ENCODE measurements at regions not wholly inside any gene's neighbourhood (a gene's known extent, or its start where the extent isn't known, plus 50 kb on each side); places are given as distances from the start of the nearest gene placed in this dataset.
A peak's percentile ranks its signal among the peaks of the same experiment; 100 is the strongest.

DNA sequence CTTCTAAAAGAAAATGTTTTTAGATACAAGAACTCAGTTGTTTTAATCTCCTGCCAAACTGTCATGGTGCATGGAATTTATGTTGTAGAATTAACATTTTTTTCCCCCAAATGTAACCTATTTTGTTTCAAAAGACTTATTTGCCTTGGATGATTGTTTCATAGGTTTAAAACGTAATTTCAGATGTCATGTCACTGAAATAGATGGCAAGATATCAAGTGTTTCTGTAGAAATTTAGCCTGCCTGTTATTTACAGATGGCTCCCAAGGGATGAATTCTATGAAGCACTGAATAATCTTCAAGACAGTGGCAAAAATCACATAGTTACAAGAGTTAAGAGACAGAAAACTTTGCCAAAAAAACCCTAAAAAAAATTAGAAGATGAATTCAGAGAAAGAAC, 1484.6 kb downstream of the OLFM4 start:
- WGBS: 26% methylated on average over 1 of the region's 1 CpG
- Histone ChIP-seq H3K27me3 (ENCODE audit: control insufficient read depth in 4 of 4, insufficient read depth in 4 of 4, low read length in 3 of 4) (peaks cover 0 to 2% (median 0%) of the 10 kb centered on the region in 4 donors), H3K4me3 (ENCODE audit: low read depth in 1 of 3, low read length in 3 of 3) (no peak overlapping the region), H3K4me1 (ENCODE audit: control insufficient read depth in 4 of 4, insufficient read depth in 4 of 4, low read length in 3 of 4) (no peaks in the 10 kb centered on the region), H3K27ac (ENCODE audit: low read depth in 1 of 2, low read length in 2 of 2) (no peak overlapping the region), H3K36me3 (ENCODE audit: control insufficient read depth in 4 of 4, insufficient read depth in 3 of 4, low read depth in 1 of 4, low read length in 3 of 4) (no peaks in the 10 kb centered on the region), H3K9me3 (ENCODE audit: control insufficient read depth in 4 of 4, low read length in 3 of 4) (no peaks in the 10 kb centered on the region), H3K9ac (ENCODE audit: low read depth in 1 of 2, low read length in 2 of 2) (no peak overlapping the region)
- DNase-seq (ENCODE audit: low spot score): no peak
- TF ChIP-seq TAF1 (conservative IDR thresholded peaks at IDR 0.05): no peak
- no peak for TF ChIP-seq RXRA (IDR thresholded peaks at IDR 0.05)
- TF ChIP-seq EGR1 (IDR thresholded peaks at IDR 0.05; ENCODE audit: low read depth in 2 of 2): no peak
- TF ChIP-seq HNF4A (conservative IDR thresholded peaks at IDR 0.05): no peak
- TF ChIP-seq, protein P1, sequence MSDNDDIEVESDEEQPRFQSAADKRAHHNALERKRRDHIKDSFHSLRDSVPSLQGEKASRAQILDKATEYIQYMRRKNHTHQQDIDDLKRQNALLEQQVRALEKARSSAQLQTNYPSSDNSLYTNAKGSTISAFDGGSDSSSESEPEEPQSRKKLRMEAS (IDR thresholded peaks at IDR 0.05): no peak
- TF ChIP-seq YY1 (IDR thresholded peaks at IDR 0.05): no peak
- no peak for TF ChIP-seq NR2F2 (IDR thresholded peaks at IDR 0.05)

DNA sequence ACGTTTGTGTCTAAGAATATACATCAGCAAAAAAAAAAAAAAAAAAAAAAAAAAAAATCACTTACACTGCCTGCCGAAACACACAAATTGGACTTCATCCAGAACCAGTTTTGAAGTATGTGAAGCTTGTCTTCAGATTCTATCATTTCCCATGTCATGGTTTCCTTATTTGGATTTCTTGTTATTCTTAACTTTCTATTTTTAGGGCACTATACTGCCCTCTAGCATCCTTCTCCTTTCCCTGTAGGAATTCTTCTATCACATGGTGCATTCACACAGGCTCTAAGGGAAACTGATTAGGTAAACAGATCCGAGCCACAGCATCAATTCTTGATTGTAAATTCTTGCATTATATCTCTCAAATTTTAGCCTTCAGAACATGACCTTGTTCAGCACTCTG, 1507.5 kb downstream of the OLFM4 start:
- DNase-seq (ENCODE audit: low spot score): no peak
- Histone ChIP-seq H3K4me1 (ENCODE audit: control insufficient read depth in 4 of 4, insufficient read depth in 4 of 4, low read length in 3 of 4) (no peaks in the 10 kb centered on the region), H3K36me3 (ENCODE audit: control insufficient read depth in 4 of 4, insufficient read depth in 3 of 4, low read depth in 1 of 4, low read length in 3 of 4) (no peaks in the 10 kb centered on the region), H3K27me3 (ENCODE audit: control insufficient read depth in 4 of 4, insufficient read depth in 4 of 4, low read length in 3 of 4) (no peaks in the 10 kb centered on the region), H3K4me3 (ENCODE audit: low read depth in 1 of 3, low read length in 3 of 3) (no peak overlapping the region), H3K27ac (ENCODE audit: low read depth in 1 of 2, low read length in 2 of 2) (no peak overlapping the region), H3K9ac (ENCODE audit: low read depth in 1 of 2, low read length in 2 of 2) (no peak overlapping the region), H3K9me3 (ENCODE audit: control insufficient read depth in 4 of 4, low read length in 3 of 4) (no peaks in the 10 kb centered on the region)
- TF ChIP-seq TAF1 (conservative IDR thresholded peaks at IDR 0.05) (no peak), HNF4A (conservative IDR thresholded peaks at IDR 0.05) (no peak), EGR1 (IDR thresholded peaks at IDR 0.05; ENCODE audit: low read depth in 2 of 2) (no peak), SP1 (IDR thresholded peaks at IDR 0.05) (no peak), RAD21 (IDR thresholded peaks at IDR 0.05) (peak; percentile 11 to 25)
- 44% methylated on average over 3 of the region's 3 CpGs for WGBS

DNA sequence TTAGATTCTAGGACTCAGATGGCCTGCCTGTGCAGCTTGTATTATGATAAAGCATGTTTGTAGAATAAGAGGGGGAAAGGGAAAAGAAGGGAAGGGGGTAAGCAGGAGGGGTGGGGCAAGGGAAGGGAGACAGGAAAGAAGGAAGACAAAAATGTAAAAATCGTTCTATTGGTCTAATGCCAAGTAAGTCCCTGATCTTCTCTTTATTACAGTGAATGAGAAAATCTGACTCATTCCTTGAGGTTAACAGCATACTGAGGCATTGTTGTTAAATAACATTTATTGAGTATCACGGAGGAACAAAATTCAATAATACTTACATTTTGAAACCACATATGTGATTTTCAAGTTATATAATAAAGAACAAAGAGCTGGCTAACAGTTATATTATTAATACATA, 1534.7 kb downstream of the OLFM4 start:
- H3K27me3 ChIP-seq (ENCODE audit: control insufficient read depth in 4 of 4, insufficient read depth in 4 of 4, low read length in 3 of 4): no peaks in the 10 kb centered on the region
- H3K27ac ChIP-seq (ENCODE audit: low read depth in 1 of 2, low read length in 2 of 2): no peak overlapping the region
- no peak overlapping the region for H3K4me3 ChIP-seq (ENCODE audit: low read depth in 1 of 3, low read length in 3 of 3)
- H3K9me3 ChIP-seq (ENCODE audit: control insufficient read depth in 4 of 4, low read length in 3 of 4): peaks cover 0 to 2% (median 0%) of the 10 kb centered on the region in 4 donors
- TF ChIP-seq HNF4A (conservative IDR thresholded peaks at IDR 0.05) (no peak), NR2F2 (IDR thresholded peaks at IDR 0.05) (no peak), FOXA2 (IDR thresholded peaks at IDR 0.05) (no peak), HNF4G (IDR thresholded peaks at IDR 0.05) (no peak), JUND (IDR thresholded peaks at IDR 0.05) (no peak), GABPA (IDR thresholded peaks at IDR 0.05 in 1 of 2, conservative IDR thresholded peaks at IDR 0.05 in 1 of 2) (no peak), FOXA1 (IDR thresholded peaks at IDR 0.05) (no peak), SP1 (IDR thresholded peaks at IDR 0.05) (no peak), TAF1 (conservative IDR thresholded peaks at IDR 0.05) (no peak), RAD21 (IDR thresholded peaks at IDR 0.05) (no peak), RXRA (IDR thresholded peaks at IDR 0.05) (no peak), EGR1 (IDR thresholded peaks at IDR 0.05; ENCODE audit: low read depth in 2 of 2) (no peak), YY1 (IDR thresholded peaks at IDR 0.05) (no peak)
- TF ChIP-seq, protein P2, sequence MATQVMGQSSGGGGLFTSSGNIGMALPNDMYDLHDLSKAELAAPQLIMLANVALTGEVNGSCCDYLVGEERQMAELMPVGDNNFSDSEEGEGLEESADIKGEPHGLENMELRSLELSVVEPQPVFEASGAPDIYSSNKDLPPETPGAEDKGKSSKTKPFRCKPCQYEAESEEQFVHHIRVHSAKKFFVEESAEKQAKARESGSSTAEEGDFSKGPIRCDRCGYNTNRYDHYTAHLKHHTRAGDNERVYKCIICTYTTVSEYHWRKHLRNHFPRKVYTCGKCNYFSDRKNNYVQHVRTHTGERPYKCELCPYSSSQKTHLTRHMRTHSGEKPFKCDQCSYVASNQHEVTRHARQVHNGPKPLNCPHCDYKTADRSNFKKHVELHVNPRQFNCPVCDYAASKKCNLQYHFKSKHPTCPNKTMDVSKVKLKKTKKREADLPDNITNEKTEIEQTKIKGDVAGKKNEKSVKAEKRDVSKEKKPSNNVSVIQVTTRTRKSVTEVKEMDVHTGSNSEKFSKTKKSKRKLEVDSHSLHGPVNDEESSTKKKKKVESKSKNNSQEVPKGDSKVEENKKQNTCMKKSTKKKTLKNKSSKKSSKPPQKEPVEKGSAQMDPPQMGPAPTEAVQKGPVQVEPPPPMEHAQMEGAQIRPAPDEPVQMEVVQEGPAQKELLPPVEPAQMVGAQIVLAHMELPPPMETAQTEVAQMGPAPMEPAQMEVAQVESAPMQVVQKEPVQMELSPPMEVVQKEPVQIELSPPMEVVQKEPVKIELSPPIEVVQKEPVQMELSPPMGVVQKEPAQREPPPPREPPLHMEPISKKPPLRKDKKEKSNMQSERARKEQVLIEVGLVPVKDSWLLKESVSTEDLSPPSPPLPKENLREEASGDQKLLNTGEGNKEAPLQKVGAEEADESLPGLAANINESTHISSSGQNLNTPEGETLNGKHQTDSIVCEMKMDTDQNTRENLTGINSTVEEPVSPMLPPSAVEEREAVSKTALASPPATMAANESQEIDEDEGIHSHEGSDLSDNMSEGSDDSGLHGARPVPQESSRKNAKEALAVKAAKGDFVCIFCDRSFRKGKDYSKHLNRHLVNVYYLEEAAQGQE (IDR thresholded peaks at IDR 0.05): no peak
- TF ChIP-seq, protein P3, sequence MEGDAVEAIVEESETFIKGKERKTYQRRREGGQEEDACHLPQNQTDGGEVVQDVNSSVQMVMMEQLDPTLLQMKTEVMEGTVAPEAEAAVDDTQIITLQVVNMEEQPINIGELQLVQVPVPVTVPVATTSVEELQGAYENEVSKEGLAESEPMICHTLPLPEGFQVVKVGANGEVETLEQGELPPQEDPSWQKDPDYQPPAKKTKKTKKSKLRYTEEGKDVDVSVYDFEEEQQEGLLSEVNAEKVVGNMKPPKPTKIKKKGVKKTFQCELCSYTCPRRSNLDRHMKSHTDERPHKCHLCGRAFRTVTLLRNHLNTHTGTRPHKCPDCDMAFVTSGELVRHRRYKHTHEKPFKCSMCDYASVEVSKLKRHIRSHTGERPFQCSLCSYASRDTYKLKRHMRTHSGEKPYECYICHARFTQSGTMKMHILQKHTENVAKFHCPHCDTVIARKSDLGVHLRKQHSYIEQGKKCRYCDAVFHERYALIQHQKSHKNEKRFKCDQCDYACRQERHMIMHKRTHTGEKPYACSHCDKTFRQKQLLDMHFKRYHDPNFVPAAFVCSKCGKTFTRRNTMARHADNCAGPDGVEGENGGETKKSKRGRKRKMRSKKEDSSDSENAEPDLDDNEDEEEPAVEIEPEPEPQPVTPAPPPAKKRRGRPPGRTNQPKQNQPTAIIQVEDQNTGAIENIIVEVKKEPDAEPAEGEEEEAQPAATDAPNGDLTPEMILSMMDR (IDR thresholded peaks at IDR 0.05; ENCODE audit: low read depth, low read length, missing input control): no peak
- TF ChIP-seq, protein P4, sequence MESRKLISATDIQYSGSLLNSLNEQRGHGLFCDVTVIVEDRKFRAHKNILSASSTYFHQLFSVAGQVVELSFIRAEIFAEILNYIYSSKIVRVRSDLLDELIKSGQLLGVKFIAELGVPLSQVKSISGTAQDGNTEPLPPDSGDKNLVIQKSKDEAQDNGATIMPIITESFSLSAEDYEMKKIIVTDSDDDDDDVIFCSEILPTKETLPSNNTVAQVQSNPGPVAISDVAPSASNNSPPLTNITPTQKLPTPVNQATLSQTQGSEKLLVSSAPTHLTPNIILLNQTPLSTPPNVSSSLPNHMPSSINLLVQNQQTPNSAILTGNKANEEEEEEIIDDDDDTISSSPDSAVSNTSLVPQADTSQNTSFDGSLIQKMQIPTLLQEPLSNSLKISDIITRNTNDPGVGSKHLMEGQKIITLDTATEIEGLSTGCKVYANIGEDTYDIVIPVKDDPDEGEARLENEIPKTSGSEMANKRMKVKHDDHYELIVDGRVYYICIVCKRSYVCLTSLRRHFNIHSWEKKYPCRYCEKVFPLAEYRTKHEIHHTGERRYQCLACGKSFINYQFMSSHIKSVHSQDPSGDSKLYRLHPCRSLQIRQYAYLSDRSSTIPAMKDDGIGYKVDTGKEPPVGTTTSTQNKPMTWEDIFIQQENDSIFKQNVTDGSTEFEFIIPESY (IDR thresholded peaks at IDR 0.05): no peak
- TF ChIP-seq, protein P1 (IDR thresholded peaks at IDR 0.05): no peak
- TF ChIP-seq, protein P5, sequence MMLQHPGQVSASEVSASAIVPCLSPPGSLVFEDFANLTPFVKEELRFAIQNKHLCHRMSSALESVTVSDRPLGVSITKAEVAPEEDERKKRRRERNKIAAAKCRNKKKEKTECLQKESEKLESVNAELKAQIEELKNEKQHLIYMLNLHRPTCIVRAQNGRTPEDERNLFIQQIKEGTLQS (IDR thresholded peaks at IDR 0.05): no peak
- no peaks in the 10 kb centered on the region for H3K36me3 ChIP-seq (ENCODE audit: control insufficient read depth in 4 of 4, insufficient read depth in 3 of 4, low read depth in 1 of 4, low read length in 3 of 4)
- no peak overlapping the region for H3K9ac ChIP-seq (ENCODE audit: low read depth in 1 of 2, low read length in 2 of 2)
- DNase-seq (ENCODE audit: low spot score): no peak
- 68% methylated on average over 2 of the region's 2 CpGs for WGBS
- H3K4me1 ChIP-seq (ENCODE audit: control insufficient read depth in 4 of 4, insufficient read depth in 4 of 4, low read length in 3 of 4): no peaks in the 10 kb centered on the region
